Mesendoderm (in vitro differentiated cells): ENCODE measurements at regions not wholly inside any gene's neighbourhood (a gene's known extent, or its start where the extent isn't known, plus 50 kb on each side); places are given as distances from the start of the nearest gene placed in this dataset.

Experiments used
- DNase-seq: peaks from one replicate; pipeline ENCODE4 v3.0.0; 2013
- H2AK5ac ChIP-seq: 2 replicates; pipeline ENCODE4 v1.6.1; 2013; ENCODE audit warnings: low read length, inconsistent platforms
- H2BK120ac ChIP-seq: 2 replicates; pipeline ENCODE4 v1.6.1; 2013; ENCODE audit warnings: low read depth, mild to moderate bottlenecking, low read length, moderate library complexity, mixed read lengths
- H2BK15ac ChIP-seq: replicated peaks from 2 replicates; pipeline ENCODE4 v1.6.1; 2013; ENCODE audit warnings: low read depth, mild to moderate bottlenecking, moderate library complexity
- H2BK5ac ChIP-seq: 2 replicates; pipeline ENCODE4 v1.6.1; 2013; ENCODE audit warnings: low read length, inconsistent platforms
- H3K18ac ChIP-seq: 2 replicates; pipeline ENCODE4 v1.6.1; 2013; ENCODE audit warnings: mild to moderate bottlenecking, low read length, mixed read lengths
- H3K23ac ChIP-seq: one replicate; pipeline ENCODE4 v1.6.1; 2013; ENCODE audit warnings: low read length
- H3K27ac ChIP-seq: 2 replicates; pipeline ENCODE4 v1.5.1; 2013; ENCODE audit warnings: low read depth, mild to moderate bottlenecking, inconsistent platforms, low read length, moderate library complexity
- H3K27me3 ChIP-seq: 2 replicates; pipeline ENCODE4 v1.6.1; 2013; ENCODE audit warnings: low read length, control low read depth, mild to moderate bottlenecking, inconsistent platforms; ENCODE audit not compliant: insufficient read depth, poor library complexity
- H3K36me3 ChIP-seq: 2 replicates; pipeline ENCODE4 v1.6.1; 2013; ENCODE audit warnings: low read length, inconsistent platforms; ENCODE audit not compliant: control insufficient read depth, insufficient read depth
- H3K4ac ChIP-seq: one replicate; pipeline ENCODE4 v1.6.1; 2013; ENCODE audit warnings: low read depth, mild to moderate bottlenecking, low read length, moderate library complexity
- H3K4me1 ChIP-seq: 2 replicates; pipeline ENCODE4 v1.6.1; 2013; ENCODE audit warnings: low read depth, low read length, inconsistent platforms; ENCODE audit not compliant: control insufficient read depth
- H3K4me2 ChIP-seq: 2 replicates; pipeline ENCODE4 v1.6.1; 2013; ENCODE audit warnings: low read length
- H3K4me3 ChIP-seq: 2 replicates; pipeline ENCODE4 v1.5.1; 2013; ENCODE audit warnings: mild to moderate bottlenecking, low read length
- H3K56ac ChIP-seq: one replicate; pipeline ENCODE4 v1.6.1; 2013; ENCODE audit warnings: low read length
- H3K79me1 ChIP-seq: 2 replicates; pipeline ENCODE4 v1.6.1; 2013; ENCODE audit warnings: low read length, inconsistent platforms
- H3K79me2 ChIP-seq: 2 replicates; pipeline ENCODE4 v1.6.1; 2013; ENCODE audit warnings: mild to moderate bottlenecking, low read length; ENCODE audit not compliant: control insufficient read depth, insufficient read depth
- H3K9ac ChIP-seq: 2 replicates; pipeline ENCODE4 v1.6.1; 2013; ENCODE audit warnings: low read length, inconsistent platforms
- H4K5ac ChIP-seq: one replicate; pipeline ENCODE4 v1.6.1; 2013; ENCODE audit warnings: low read length
- H4K8ac ChIP-seq: one replicate; pipeline ENCODE4 v1.6.1; 2013; ENCODE audit warnings: low read depth, mild to moderate bottlenecking, control low read depth, low read length, moderate library complexity
- WGBS: extraction: QIAGEN DNeasy Blood & Tissue Kit; methylation state at CpG from one replicate; pipeline ENCODE4 v1.1.7; 2013; ENCODE audit warnings: low lambda C conversion rate, missing lambda C conversion rate; ENCODE audit not compliant: insufficient coverage; ENCODE audit errors: extremely low coverage; 5-methylcytosine and 5-hydroxymethylcytosine counted together

GRCh38 chr20:20926222-20926905 is 179.8 kb downstream of the LINC00237 start:
- Histone ChIP-seq H3K4ac (no peak overlapping the region), H2BK5ac (no peak overlapping the region), H2AK5ac (no peak overlapping the region), H3K79me2 (no peaks in the 10 kb centered on the region), H3K56ac (no peak overlapping the region), H3K18ac (no peak overlapping the region), H3K27me3 (no peaks in the 10 kb centered on the region), H3K79me1 (no peaks in the 10 kb centered on the region), H3K4me2 (no peak overlapping the region), H3K23ac (no peak overlapping the region), H3K4me3 (no peak overlapping the region), H2BK120ac (no peak overlapping the region), H3K27ac (no peak overlapping the region), H4K8ac (no peak overlapping the region), H3K9ac (no peak overlapping the region), H3K36me3 (no peaks in the 10 kb centered on the region), H4K5ac (no peak overlapping the region), H3K4me1 (no peaks in the 10 kb centered on the region), H2BK15ac (no peak overlapping the region)
- no CpG with 5 or more reads among the region's 8 CpGs for WGBS
- DNase-seq, result peak; percentile 11

- no peak overlapping the region for H4K8ac ChIP-seq
- no peak overlapping the region for H3K4ac ChIP-seq
- H3K79me2 ChIP-seq, result no peaks in the 10 kb centered on the region
- no peak overlapping the region for H3K4me3 ChIP-seq
- no peak overlapping the region for H3K4me2 ChIP-seq
- no CpG with 5 or more reads among the region's 5 CpGs for whole genome bisulfite sequencing
- no peak overlapping the region for H3K23ac ChIP-seq
- H2BK5ac ChIP-seq, result no peak overlapping the region
- no peaks in the 10 kb centered on the region for H3K36me3 ChIP-seq
- H3K56ac ChIP-seq, result no peak overlapping the region
- H2BK120ac ChIP-seq, result no peak overlapping the region
- no peak for DNase-seq
- no peak overlapping the region for H3K9ac ChIP-seq
- H3K27ac ChIP-seq, result no peak overlapping the region
- no peak overlapping the region for H3K18ac ChIP-seq
- no peaks in the 10 kb centered on the region for H3K27me3 ChIP-seq
- no peak overlapping the region for H2AK5ac ChIP-seq
- no peaks in the 10 kb centered on the region for H3K79me1 ChIP-seq
- H3K4me1 ChIP-seq, result no peaks in the 10 kb centered on the region
- H2BK15ac ChIP-seq, result no peak overlapping the region
- H4K5ac ChIP-seq, result no peak overlapping the region
Measured at GRCh38 chr20:20920433-20920832, 185.7 kb downstream of the LINC00237 start.

GRCh38 chr20:20915844-20916243 is 190.3 kb downstream of the LINC00237 start:
- WGBS, result no CpG with 5 or more reads among the region's 1 CpG
- no peak overlapping the region for H3K23ac ChIP-seq
- no peak overlapping the region for H2BK5ac ChIP-seq

GRCh38 chr20:20904501-20904831 is 192.0 kb upstream of the RALGAPA2 start:
- DNase-seq, result no peak
- Histone ChIP-seq H3K27me3 (no peaks in the 10 kb centered on the region), H2BK5ac (no peak overlapping the region), H3K4me1 (no peaks in the 10 kb centered on the region), H3K56ac (no peak overlapping the region), H3K79me1 (no peaks in the 10 kb centered on the region), H3K9ac (no peak overlapping the region), H3K4me2 (no peak overlapping the region), H3K4ac (no peak overlapping the region), H2BK120ac (no peak overlapping the region), H3K4me3 (no peak overlapping the region), H4K5ac (no peak overlapping the region), H4K8ac (no peak overlapping the region), H3K27ac (no peak overlapping the region), H3K18ac (no peak overlapping the region), H3K79me2 (no peaks in the 10 kb centered on the region), H2BK15ac (no peak overlapping the region), H2AK5ac (no peak overlapping the region), H3K23ac (no peak overlapping the region), H3K36me3 (no peaks in the 10 kb centered on the region)
- no CpG with 5 or more reads among the region's 2 CpGs for WGBS

More at GRCh38 chr20:20915844-20916243, 190.3 kb downstream of the LINC00237 start:
- Histone ChIP-seq H3K27me3 (no peaks in the 10 kb centered on the region), H2BK120ac (no peak overlapping the region), H4K5ac (no peak overlapping the region), H3K4me3 (no peak overlapping the region), H2BK15ac (no peak overlapping the region), H3K36me3 (no peaks in the 10 kb centered on the region), H3K79me1 (no peaks in the 10 kb centered on the region), H3K27ac (no peak overlapping the region), H3K4me2 (no peak overlapping the region), H3K56ac (no peak overlapping the region), H3K9ac (no peak overlapping the region), H3K18ac (no peak overlapping the region), H4K8ac (no peak overlapping the region), H3K4ac (no peak overlapping the region), H3K79me2 (no peaks in the 10 kb centered on the region), H3K4me1 (no peaks in the 10 kb centered on the region), H2AK5ac (no peak overlapping the region)
- DNase-seq, result no peak

GRCh38 chr20:20903773-20904500 is 191.5 kb upstream of the RALGAPA2 start:
- Histone ChIP-seq H2BK15ac (no peak overlapping the region), H3K79me1 (no peaks in the 10 kb centered on the region), H3K9ac (no peak overlapping the region), H3K4me3 (no peak overlapping the region), H3K27me3 (no peaks in the 10 kb centered on the region), H3K23ac (no peak overlapping the region), H3K36me3 (no peaks in the 10 kb centered on the region), H3K18ac (no peak overlapping the region), H4K5ac (no peak overlapping the region), H3K79me2 (no peaks in the 10 kb centered on the region), H3K4me2 (no peak overlapping the region), H3K27ac (no peak overlapping the region), H2AK5ac (no peak overlapping the region), H3K4me1 (no peaks in the 10 kb centered on the region), H4K8ac (no peak overlapping the region), H3K4ac (no peak overlapping the region), H2BK120ac (no peak overlapping the region), H3K56ac (no peak overlapping the region), H2BK5ac (no peak overlapping the region)
- no peak for DNase-seq
- no CpG with 5 or more reads among the region's 2 CpGs for WGBS
